Stimulated activated CD4-positive, alpha-beta T cell treated with anti-CD3 and anti-CD28 coated beads, TNF-alpha, amount 100 ng/mL, for 48 hours (primary cell): ENCODE measurements at regions not wholly inside any gene's neighbourhood (a gene's known extent, or its start where the extent isn't known, plus 50 kb on each side); places are given as distances from the start of the nearest gene placed in this dataset.

Experiments
- DNase-seq, 3 donors: peaks; one replicate each; pipeline ENCODE4 v3.0.0-alpha.2; 2020; ENCODE audit warnings: low read depth in 3 of 3

DNA sequence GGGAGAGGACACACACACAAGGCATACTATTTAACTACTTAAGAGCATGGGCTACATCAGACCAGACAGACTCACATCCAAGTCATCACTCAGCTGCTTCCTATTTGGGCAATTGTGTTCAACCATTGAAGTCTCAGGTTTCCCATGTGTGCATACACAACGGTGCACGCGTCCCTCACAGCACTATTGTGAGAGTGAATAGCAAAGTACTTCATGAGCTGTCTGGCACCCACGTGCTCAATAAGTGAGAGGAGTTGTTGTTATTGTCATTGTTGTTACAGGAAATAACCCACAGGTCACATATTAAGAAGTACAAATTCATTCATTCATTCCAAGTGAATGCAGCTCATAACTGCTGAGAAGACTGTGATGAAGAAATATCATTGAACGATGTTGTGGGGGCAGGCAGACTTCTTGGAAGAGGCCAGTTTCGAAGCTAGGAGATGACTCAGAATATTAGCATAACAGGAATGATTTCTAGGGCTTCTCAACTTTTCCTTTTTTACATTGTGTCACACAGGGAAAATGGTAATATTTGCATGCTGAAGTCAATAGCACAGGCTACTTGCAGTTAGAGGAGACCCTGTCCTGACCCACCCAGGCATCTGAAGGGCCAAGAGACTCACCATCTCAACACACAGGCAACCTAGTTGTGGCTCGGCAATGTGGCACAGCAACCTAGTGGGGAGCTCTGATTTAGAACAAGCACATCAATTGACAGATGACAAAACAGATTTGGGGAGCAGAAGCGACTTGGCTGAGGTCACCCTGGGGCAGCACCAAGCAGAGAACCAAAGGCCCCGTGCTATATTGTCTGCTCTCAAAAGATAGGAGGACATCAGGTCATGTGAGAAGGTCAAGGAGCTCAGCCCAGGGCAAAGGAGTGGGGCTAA, 606.0 kb downstream of the BUD13 start:
- no peak for DNase-seq

- no peak for DNase-seq
Observed at GRCh38 chr11:116164843-116165242, 607.9 kb downstream of the BUD13 start.

GRCh38 chr11:116162886-116163230, 609.9 kb downstream of the BUD13 start:
- DNase-seq = no peak

DNA sequence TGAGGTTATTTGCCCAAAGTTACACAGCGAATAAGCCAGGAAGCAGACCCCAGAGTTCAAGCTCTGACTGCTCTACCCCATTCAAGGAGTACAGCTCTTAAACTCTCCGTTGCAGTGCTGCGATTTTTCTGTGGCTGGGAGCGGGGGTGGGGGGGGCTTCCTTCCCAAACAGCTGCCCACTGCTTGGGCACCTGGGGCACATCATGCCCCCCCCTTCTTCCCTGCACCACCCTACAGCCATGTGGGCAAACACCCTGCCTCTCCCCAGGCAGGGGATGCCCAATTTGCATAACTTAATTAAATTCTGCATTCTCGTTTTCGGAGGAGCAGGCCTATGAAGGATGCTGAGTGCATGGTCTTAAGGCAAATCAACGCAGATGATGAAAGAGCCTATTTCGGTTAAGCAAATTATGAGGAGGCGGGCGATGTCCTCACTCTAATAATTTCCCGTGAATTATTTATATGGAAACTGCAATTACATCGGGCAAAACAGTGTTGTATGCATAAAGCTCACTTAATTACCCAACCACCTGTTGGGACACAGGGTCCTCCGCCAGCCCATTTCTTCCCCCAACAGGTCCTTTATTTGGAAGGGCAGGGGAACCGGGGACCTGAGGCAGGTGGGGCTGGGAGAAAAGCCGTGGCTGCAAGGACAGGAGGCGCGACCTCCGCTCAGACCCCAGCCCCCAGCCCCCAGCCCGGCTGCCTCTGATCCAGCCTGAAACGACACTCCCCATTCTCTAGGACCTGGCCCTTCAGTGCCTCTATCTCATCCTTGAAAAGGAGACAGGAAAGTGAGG, 610.5 kb downstream of the BUD13 start:
- no peak for DNase-seq

GRCh38 chr11:116148645-116149044, 624.1 kb downstream of the BUD13 start:
- no peak for DNase-seq

- no peak for DNase-seq
Observed at GRCh38 chr11:116148056-116148455, 624.7 kb downstream of the BUD13 start.

GRCh38 chr11:116145187-116145865, 627.5 kb downstream of the BUD13 start:
- DNase-seq = no peak

DNA sequence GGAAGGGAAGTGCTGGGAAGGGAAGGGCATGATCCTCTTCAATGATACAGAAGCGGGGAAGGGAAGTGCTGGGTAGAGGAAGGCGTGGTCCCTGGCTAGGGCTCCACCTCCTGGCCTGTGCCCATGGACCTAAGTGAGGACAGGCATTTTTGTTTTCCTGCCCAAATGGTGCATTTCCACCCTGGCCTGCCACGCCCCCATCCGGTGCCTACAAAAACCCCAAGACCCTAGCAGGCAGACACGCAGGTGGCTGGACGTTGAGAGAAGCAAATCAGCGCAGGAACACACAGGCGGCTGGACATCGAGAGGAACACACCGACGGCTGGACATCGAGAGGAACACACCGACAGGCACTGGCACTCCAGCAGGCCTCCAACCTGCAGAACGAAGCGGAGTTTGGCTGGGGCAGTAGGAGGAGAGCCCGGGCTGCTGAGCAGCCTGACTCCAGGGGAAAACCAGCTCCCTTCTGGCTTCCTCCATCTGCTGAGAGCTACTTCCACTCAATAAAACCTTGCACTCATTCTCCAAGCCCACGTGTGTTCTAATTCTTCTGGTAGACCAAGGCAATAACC, 628.3 kb downstream of the BUD13 start:
- no peak for DNase-seq

- DNase-seq = no peak
Observed at GRCh38 chr11:116138280-116138679, 634.1 kb upstream of the CADM1 start.

DNA sequence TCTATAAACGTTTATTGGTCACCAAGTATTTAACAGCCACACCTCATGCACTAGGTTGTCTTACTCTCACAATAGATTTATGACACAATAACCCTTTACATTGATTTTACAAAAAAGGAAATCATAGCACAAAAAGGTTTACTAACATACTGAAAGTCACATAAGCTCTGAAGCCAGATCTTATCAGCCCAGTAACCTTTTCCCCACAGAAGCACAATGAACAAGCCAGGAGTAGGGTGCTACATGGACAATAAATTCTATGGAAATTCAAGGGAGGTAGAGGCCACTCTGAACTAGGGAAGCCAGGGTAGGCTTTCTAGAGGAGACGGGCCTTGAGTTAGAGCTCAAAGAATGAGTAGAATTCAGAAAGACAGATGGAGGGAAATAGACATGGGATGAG, 633.5 kb upstream of the CADM1 start:
- DNase-seq = no peak

DNA sequence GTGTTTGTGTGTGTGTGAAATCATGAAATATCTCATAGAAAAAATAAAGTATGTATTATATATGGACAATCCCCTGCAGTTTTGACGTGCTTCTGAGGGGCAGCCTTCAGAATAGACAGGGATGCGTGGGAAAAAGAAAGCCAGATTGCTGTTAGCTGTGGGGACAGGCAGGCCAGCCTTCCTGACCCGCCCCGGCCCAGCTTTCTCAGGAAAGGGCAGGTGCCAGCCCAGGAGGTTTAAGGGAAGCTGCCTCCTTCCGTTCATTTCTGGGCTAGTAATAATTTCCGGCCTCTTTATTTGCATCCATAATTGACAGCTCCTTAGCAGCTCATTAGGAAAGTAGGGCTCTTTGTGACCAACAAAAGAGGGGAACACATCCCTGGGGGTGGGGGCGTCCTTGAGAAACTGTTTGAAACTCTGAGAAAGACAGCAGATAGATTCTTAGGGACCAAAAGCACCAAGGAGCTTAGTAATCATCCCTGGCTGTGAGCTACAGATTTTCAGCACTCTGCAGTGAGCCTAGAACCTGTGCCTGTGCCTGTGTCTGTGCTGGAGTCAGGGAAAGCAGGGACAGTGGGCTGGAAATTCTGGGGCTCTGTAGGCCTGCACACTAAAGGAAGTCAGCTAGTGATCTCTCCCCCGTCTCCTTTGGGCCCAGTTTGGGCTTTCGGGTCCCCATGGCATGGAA, 632.9 kb upstream of the CADM1 start:
- no peak for DNase-seq

DNA sequence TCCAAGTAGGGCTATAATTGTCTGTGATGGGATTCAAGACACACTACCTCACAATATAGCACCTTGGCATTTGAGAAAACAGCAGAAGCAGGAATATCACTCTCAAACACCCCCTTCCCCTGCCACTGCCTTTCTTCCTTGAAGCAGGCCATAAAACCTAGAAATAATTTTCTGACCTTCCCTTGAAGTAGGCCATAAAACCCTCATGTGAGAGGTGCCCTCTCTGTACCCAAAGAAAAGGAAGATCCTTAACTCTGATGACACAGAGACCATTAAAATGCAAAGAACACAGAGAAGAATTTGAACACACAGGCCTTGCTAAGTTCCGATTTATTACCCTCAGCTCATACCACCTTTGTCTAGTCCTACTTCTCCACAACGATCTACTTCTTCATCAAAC, 631.7 kb upstream of the CADM1 start:
- DNase-seq = no peak

GRCh38 chr11:116134450-116134849, 630.2 kb upstream of the CADM1 start:
- DNase-seq = no peak

GRCh38 chr11:116132273-116132978, 628.2 kb upstream of the CADM1 start:
- no peak for DNase-seq

GRCh38 chr11:116130122-116130521, 625.9 kb upstream of the CADM1 start:
- no peak for DNase-seq

GRCh38 chr11:116129456-116129855, 625.2 kb upstream of the CADM1 start:
- DNase-seq = no peak

GRCh38 chr11:116126562-116126961, 622.3 kb upstream of the CADM1 start:
- DNase-seq = no peak

DNA sequence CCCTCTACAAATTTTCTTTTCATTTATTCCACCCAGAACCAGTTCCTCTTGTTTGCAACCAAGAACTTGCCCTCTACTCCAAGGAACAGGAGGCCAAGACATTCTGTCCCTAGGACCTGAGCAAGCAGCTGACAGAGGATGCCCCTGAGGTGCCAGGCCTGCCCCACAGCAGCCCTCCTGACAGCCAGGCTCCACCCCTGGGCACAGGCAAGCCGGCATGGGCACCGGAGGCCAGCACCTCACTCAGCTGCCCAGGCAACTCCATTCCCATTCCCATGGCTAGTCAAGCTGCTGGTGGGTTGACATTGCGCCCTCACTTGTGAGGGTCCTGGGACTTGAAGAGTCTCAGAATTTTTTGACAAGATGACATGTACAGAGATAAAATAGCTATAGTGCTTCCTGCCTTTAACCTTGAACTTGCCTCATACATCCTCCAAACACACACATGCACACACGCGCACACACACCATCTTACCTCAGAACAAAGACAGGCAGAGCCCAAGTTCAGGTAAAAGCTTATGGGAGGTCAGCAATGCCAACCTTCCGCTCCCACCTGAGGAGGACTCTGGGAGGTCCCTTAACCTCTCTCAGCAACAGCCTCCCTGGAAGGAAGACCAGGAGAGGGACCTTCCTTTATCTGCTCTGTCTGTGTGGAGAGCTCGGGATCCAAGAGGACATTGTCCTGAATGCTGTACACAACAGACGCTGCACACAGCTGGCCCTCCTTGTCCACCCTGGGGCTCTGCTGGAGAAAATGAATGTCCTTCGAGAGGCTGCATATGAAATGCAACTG, 620.9 kb upstream of the CADM1 start:
- DNase-seq = no peak

DNA sequence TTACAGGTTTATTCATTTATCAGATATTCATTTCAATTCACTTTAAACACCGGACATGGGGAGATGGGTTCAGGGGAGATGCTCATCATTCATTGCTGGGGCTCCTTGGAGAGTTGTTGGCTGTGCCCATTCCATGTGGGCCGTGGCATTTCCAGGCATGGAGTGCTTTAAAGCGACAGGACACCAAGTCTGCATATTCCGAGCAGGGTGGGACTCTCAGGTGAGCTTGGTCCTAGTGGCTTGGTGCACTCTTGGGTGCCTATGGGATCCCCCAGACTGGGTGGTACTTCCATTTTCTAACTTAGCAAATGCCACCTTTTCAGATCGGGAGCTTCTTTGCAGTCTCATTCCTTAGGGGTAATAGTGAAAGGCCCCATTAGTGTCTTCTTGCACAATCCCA, 619.5 kb upstream of the CADM1 start:
- no peak for DNase-seq
